ENCODE measurements at regions not wholly inside any gene's neighbourhood (a gene's known extent, or its start where the extent isn't known, plus 50 kb on each side); places are given as distances from the start of the nearest gene placed in this dataset.

DNA sequence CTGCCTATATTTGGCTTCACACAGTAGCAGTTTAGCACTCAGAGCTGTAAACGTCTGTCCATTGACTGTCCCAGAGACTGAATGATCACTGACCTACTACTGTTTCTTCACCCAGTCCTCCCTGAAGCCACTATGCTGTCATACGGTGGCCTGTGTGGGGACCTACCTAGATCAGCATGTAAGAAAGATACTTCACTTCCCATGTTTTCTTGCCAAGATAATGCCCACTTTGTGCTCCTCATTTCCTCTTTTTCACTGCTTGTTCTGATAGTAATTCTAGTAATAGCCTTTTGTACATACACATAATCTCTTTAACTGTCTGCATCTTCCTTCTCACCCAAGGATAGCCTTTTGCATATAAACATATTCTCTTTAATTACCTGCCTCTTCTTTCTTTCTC lies 109.9 kb upstream of the TIAM2 start:
- in situ Hi-C loops (cut with HindIII; ENCODE audit: low sequenced_read_pairs) = loop anchor here (5.0 kb wide), 2 partner anchors 102 to 292 kb away; no protein-coding TSS in a partner anchor
- no peak overlapping the region for H3K4me3 ChIP-seq (ENCODE audit: low read depth, low read length)
- DNase-seq (ENCODE audit: low read depth) = no peak
- TF ChIP-seq, protein P1, sequence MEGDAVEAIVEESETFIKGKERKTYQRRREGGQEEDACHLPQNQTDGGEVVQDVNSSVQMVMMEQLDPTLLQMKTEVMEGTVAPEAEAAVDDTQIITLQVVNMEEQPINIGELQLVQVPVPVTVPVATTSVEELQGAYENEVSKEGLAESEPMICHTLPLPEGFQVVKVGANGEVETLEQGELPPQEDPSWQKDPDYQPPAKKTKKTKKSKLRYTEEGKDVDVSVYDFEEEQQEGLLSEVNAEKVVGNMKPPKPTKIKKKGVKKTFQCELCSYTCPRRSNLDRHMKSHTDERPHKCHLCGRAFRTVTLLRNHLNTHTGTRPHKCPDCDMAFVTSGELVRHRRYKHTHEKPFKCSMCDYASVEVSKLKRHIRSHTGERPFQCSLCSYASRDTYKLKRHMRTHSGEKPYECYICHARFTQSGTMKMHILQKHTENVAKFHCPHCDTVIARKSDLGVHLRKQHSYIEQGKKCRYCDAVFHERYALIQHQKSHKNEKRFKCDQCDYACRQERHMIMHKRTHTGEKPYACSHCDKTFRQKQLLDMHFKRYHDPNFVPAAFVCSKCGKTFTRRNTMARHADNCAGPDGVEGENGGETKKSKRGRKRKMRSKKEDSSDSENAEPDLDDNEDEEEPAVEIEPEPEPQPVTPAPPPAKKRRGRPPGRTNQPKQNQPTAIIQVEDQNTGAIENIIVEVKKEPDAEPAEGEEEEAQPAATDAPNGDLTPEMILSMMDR (IDR thresholded peaks at IDR 0.05; ENCODE audit: low read depth, low read length, missing control alignments) = no peak

DNA sequence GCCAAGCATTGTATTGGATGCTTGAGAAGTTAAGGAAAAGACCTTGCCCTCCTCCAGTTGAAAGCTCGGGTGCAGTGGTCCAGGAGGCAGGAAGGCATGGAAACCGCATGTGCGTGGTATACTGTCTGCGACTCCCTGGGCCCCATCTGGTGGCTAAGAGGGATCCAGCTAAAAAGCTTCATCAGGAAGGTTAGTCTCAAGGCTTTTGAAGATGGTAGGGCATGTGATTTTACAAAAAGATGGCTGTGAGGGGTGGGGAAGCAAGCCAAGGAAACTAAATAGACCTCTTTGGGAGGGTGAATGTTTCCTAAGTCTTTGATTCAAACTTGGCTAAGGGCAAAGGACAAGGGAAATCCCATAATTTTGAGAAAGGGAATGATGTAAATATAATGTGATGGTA lies 109.1 kb upstream of the TIAM2 start:
- H3K4me3 ChIP-seq (ENCODE audit: low read depth, low read length) = no peak overlapping the region
- TF ChIP-seq, protein P1 (IDR thresholded peaks at IDR 0.05; ENCODE audit: low read depth, low read length, missing control alignments) = no peak
- in situ Hi-C loops (cut with HindIII; ENCODE audit: low sequenced_read_pairs) = loop anchor here (5.0 kb wide), 2 partner anchors 101 to 291 kb away; no protein-coding TSS in a partner anchor
- no peak for DNase-seq (ENCODE audit: low read depth)

DNA sequence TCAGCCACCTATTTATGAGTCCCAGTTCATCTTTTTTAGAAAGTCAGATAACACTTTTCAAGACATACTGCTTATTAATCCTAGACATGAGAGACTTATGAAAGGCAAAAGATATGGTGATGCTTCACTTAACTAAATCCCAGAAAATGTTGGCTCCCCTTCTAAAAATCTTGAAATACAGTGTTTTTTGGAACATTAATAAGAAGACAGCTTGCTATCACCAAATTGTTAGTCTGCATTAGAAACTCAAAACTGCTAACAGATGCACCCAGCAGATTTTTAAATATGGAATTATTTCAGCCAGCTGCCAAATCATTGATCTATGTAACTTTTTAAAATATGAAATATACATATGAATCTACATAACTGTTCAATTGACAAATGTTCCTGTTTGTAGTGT lies 108.6 kb upstream of the TIAM2 start:
- H3K4me3 ChIP-seq (ENCODE audit: low read depth, low read length) = no peak overlapping the region
- in situ Hi-C loops (cut with HindIII; ENCODE audit: low sequenced_read_pairs) = loop anchor here (5.0 kb wide), 2 partner anchors 101 to 291 kb away; no protein-coding TSS in a partner anchor
- DNase-seq (ENCODE audit: low read depth) = no peak
- TF ChIP-seq, protein P1 (IDR thresholded peaks at IDR 0.05; ENCODE audit: low read depth, low read length, missing control alignments) = no peak

DNA sequence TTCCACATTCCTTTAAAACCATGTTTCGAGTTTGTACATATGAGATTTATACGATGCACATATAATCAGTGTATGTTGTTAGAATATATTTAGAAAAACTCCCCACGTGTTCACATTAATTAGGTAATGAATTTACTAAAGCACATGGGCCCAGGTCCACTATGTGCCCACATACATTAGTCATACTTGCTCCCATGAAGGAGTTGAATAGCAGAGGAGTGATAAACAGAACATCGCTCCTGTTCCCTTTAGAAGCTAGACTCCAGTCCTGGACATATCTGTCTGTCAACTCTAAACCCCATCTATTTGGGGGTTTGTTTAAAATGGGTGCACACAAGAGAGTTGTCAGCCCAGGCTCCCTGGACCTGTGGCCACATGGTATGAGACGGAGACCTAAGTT lies 108.1 kb upstream of the TIAM2 start:
- no peak for DNase-seq (ENCODE audit: low read depth)
- in situ Hi-C loops (cut with HindIII; ENCODE audit: low sequenced_read_pairs) = loop anchor here (5.0 kb wide), 2 partner anchors 100 to 290 kb away; no protein-coding TSS in a partner anchor
- TF ChIP-seq, protein P1 (IDR thresholded peaks at IDR 0.05; ENCODE audit: low read depth, low read length, missing control alignments) = no peak
- no peak overlapping the region for H3K4me3 ChIP-seq (ENCODE audit: low read depth, low read length)

DNA sequence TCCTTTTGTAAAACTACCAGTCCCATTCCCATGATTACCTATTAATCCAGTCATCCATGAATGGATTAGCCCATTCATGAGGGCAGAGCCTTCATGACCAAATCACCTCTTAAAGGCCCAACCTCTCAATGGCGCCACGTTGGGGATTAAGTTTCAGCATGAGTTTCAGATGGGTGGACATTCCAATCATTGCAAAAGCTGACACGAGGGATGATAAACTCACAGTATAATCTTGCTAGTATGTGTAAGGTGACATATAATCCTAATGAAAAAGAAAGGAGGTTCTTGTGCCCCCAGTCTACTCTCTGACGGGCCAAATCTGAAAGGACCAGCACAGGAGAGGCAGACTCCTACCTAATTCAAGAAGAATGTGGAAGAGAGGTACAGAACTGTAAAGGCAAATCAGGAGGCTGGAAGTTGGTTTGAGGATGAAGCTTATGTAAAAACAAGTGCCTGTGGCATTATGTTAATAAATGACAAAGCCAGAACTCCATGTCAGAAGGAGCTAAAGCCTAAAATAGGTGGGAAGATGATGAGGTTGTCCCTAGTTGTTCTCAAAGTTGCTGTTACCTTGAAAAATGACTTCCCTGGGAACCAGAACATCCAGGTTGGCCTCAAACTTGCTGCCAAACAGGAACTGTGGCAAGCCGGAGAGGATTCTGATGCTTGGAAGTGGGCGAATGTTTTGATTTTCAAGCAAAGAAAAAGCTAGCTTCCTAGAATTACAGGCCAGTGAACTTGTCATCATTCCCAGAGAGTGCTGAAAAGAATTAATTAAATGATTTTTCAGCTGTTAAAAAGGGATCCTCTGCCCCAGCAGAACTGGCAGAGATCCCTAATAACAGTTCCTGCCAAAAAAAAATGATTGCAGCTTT lies 106.5 kb upstream of the TIAM2 start:
- no peak for DNase-seq (ENCODE audit: low read depth)
- no peak overlapping the region for H3K4me3 ChIP-seq (ENCODE audit: low read depth, low read length)
- in situ Hi-C loops (cut with HindIII; ENCODE audit: low sequenced_read_pairs) = loop anchor here (5.0 kb wide), 2 partner anchors 99 to 289 kb away; no protein-coding TSS in a partner anchor
- TF ChIP-seq, protein P1 (IDR thresholded peaks at IDR 0.05; ENCODE audit: low read depth, low read length, missing control alignments) = no peak

DNA sequence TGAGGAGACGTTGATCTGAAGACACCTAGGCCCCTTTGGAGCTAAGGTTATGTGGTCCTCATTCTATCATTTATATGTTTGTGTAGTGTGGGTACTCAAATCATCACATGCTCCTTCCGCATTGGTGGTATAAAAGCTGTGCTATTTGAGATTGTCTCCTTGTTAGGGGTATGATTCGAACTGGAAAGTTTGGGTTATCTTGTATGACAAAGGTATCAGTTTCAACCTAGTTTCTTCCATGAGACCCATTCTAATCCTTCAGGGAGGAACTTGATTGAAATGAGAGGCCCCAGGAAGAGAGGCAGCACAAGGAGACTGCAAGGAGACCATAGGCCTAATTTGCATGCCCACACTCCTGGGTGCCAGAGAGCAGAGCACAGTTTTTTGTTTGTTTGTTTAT lies 104.2 kb upstream of the TIAM2 start:
- in situ Hi-C loops (cut with HindIII; ENCODE audit: low sequenced_read_pairs) = no loop called here
- TF ChIP-seq, protein P1 (IDR thresholded peaks at IDR 0.05; ENCODE audit: low read depth, low read length, missing control alignments) = no peak
- no peak overlapping the region for H3K4me3 ChIP-seq (ENCODE audit: low read depth, low read length)
- no peak for DNase-seq (ENCODE audit: low read depth)

Measured in astrocyte of the cerebellum (primary cell).